ENCODE measurements at regions not wholly inside any gene's neighbourhood (a gene's known extent, or its start where the extent isn't known, plus 50 kb on each side); places are given as distances from the start of the nearest gene placed in this dataset.

- DNase-seq (ENCODE audit: low spot score) (no peak), ATAC-seq (ENCODE audit: insufficient number of reproducible peaks, low FRiP score, low read depth) (no peak)
- TF ChIP-seq CTCF (IDR thresholded peaks at IDR 0.05) = no peak
- H3K9me3 ChIP-seq = no peaks in the 10 kb centered on the region
- H3K4me3 ChIP-seq = no peak overlapping the region
- no peaks in the 10 kb centered on the region for H3K4me1 ChIP-seq (ENCODE audit: control insufficient read depth in 1 of 2, low read depth in 2 of 2)
- H3K36me3 ChIP-seq = no peaks in the 10 kb centered on the region
- H3K27me3 ChIP-seq (replicated peaks; ENCODE audit: insufficient read depth) = no peaks in the 10 kb centered on the region
- no peak overlapping the region for H3K27ac ChIP-seq
Measured at GRCh38 chr2:109718139-109718538, 76.0 kb upstream of the RGPD5 start.

- H3K27me3 ChIP-seq (replicated peaks; ENCODE audit: insufficient read depth) = no peaks in the 10 kb centered on the region
- no peaks in the 10 kb centered on the region for H3K36me3 ChIP-seq
- DNase-seq (ENCODE audit: low spot score) (no peak), ATAC-seq (ENCODE audit: insufficient number of reproducible peaks, low FRiP score, low read depth) (no peak)
- H3K4me3 ChIP-seq = no peak overlapping the region
- no peaks in the 10 kb centered on the region for H3K9me3 ChIP-seq
- no peaks in the 10 kb centered on the region for H3K4me1 ChIP-seq (ENCODE audit: control insufficient read depth in 1 of 2, low read depth in 2 of 2)
- H3K27ac ChIP-seq = no peak overlapping the region
- TF ChIP-seq CTCF (IDR thresholded peaks at IDR 0.05) = no peak
Measured at GRCh38 chr2:109719871-109720270, 74.2 kb upstream of the RGPD5 start.

- no peak for TF ChIP-seq CTCF (IDR thresholded peaks at IDR 0.05)
- Histone ChIP-seq H3K27me3 (replicated peaks; ENCODE audit: insufficient read depth) (no peaks in the 10 kb centered on the region), H3K9me3 (no peaks in the 10 kb centered on the region), H3K4me3 (no peak overlapping the region), H3K27ac (no peak overlapping the region), H3K4me1 (ENCODE audit: control insufficient read depth in 1 of 2, low read depth in 2 of 2) (no peaks in the 10 kb centered on the region), H3K36me3 (no peaks in the 10 kb centered on the region)
- DNase-seq (ENCODE audit: low spot score) (no peak), ATAC-seq (ENCODE audit: insufficient number of reproducible peaks, low FRiP score, low read depth) (no peak)
Measured at GRCh38 chr2:109720380-109721106, 73.6 kb upstream of the RGPD5 start.

- Histone ChIP-seq H3K27me3 (replicated peaks; ENCODE audit: insufficient read depth) (no peaks in the 10 kb centered on the region), H3K9me3 (no peaks in the 10 kb centered on the region), H3K36me3 (no peaks in the 10 kb centered on the region), H3K4me3 (no peak overlapping the region), H3K27ac (no peak overlapping the region), H3K4me1 (ENCODE audit: control insufficient read depth in 1 of 2, low read depth in 2 of 2) (no peaks in the 10 kb centered on the region)
- ATAC-seq (ENCODE audit: insufficient number of reproducible peaks, low FRiP score, low read depth) (no peak), DNase-seq (ENCODE audit: low spot score) (no peak)
- TF ChIP-seq CTCF (IDR thresholded peaks at IDR 0.05) = no peak
Measured at GRCh38 chr2:109721135-109721534, 73.0 kb upstream of the RGPD5 start.

- no peak for TF ChIP-seq CTCF (IDR thresholded peaks at IDR 0.05)
- H3K36me3 ChIP-seq = no peaks in the 10 kb centered on the region
- ATAC-seq (ENCODE audit: insufficient number of reproducible peaks, low FRiP score, low read depth) = no peak
- H3K9me3 ChIP-seq = no peaks in the 10 kb centered on the region
- H3K27me3 ChIP-seq (replicated peaks; ENCODE audit: insufficient read depth) = no peaks in the 10 kb centered on the region
- H3K27ac ChIP-seq = no peak overlapping the region
- no peak for DNase-seq (ENCODE audit: low spot score)
- H3K4me3 ChIP-seq = no peak overlapping the region
- H3K4me1 ChIP-seq (ENCODE audit: control insufficient read depth in 1 of 2, low read depth in 2 of 2) = no peaks in the 10 kb centered on the region
Measured at GRCh38 chr2:109721626-109722025, 72.5 kb upstream of the RGPD5 start.
